Hematopoietic multipotent progenitor cell treated with erythropoietin and hydrocortisone succinate and interleukin-3 and kit ligand, for 15 days (in vitro differentiated cells): ENCODE measurements at regions not wholly inside any gene's neighbourhood (a gene's known extent, or its start where the extent isn't known, plus 50 kb on each side); places are given as distances from the start of the nearest gene placed in this dataset.
"Not testable (repeated sequence)": the region's sequence is repeated elsewhere in the genome, so short reads cannot be mapped to it uniquely, and the experiment has no call there.

Source experiments
- DNase-seq: peaks from one replicate; pipeline ENCODE4 v3.0.0-alpha.2; 2015; ENCODE audit warnings: low spot score

- DNase-seq: no peak
These were observed 171.9 kb upstream of the ELL2 start for GRCh38 chr5:96133341-96134079.

- no peak for DNase-seq
These were observed 167.6 kb upstream of the ELL2 start for GRCh38 chr5:96129276-96129675.

GRCh38 chr5:96128204-96128864 lies 166.7 kb upstream of the ELL2 start:
- DNase-seq: no peak

GRCh38 chr5:96127538-96127937 lies 165.9 kb upstream of the ELL2 start:
- DNase-seq: no peak

GRCh38 chr5:96125231-96125891 lies 163.7 kb upstream of the ELL2 start:
- no peak for DNase-seq

GRCh38 chr5:96124589-96124988 lies 162.9 kb upstream of the ELL2 start:
- no peak for DNase-seq

DNA sequence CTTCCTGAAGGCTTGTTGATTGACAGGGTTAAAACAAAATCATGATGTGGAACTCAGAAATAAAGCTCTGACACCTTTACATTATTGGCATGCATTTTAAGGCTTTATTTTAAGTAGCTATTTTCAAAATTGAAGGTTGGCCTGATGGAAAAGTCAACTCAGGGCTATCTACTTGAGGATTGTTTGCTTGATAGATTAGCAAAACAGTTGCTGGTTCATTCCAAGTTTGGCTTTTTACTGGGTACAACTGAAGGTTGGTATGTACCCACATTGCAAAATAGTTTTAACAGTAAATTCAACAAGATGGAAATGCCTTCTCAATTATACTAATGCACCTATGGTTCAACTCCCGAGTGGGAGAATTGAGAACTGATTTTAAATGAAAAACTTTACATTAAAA lies 161.8 kb upstream of the ELL2 start:
- DNase-seq: no peak

- DNase-seq: no peak
These were observed 159.7 kb upstream of the ELL2 start for GRCh38 chr5:96121364-96121763.

- DNase-seq: no peak
These were observed 158.5 kb upstream of the ELL2 start for GRCh38 chr5:96120120-96120519.

DNA sequence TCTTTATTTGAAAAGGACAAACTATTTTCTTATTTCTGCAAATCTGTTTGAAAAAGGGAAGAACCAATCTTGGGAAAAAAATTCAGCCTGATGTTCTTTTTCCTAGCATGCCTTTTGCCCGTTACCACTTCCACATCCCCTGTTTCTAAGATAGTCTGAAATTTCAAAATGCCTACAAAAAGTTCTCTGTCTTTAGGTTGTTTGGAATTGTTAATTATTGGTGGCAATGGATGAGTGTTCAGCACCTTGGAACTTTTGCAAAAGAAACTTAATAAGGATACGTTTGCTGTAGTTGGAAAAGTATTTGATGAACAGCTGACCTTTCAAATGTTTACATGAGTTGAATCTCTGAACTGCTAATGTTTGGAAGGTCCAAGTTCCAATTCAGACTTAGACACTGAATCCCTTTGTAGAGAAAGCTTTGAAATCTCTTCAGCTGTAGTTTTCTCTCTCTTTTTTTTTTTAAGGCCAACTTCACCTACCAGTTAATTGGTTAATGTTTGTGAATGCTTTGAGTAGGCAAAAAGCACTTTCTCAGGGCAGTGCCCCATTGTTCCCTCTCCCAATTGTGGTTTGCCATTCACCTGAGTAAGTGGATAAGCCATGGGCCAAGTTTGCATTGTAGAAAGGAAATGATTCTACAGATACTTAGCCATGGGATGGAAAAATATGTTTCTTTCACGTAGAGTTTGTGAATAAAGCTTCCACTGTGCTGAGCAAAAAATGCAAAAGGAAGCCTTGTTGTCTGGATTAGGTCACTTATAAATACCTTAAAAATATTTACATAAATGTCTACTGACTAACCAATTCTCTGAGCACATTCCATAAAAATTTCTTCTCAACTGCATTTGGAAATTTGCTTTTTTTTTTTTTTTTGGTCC lies 156.4 kb upstream of the ELL2 start:
- no peak for DNase-seq

- no peak for DNase-seq
These were observed 153.6 kb upstream of the ELL2 start for GRCh38 chr5:96115147-96115807.

- DNase-seq: no peak
These were observed 153.1 kb upstream of the ELL2 start for GRCh38 chr5:96114736-96115135.

DNA sequence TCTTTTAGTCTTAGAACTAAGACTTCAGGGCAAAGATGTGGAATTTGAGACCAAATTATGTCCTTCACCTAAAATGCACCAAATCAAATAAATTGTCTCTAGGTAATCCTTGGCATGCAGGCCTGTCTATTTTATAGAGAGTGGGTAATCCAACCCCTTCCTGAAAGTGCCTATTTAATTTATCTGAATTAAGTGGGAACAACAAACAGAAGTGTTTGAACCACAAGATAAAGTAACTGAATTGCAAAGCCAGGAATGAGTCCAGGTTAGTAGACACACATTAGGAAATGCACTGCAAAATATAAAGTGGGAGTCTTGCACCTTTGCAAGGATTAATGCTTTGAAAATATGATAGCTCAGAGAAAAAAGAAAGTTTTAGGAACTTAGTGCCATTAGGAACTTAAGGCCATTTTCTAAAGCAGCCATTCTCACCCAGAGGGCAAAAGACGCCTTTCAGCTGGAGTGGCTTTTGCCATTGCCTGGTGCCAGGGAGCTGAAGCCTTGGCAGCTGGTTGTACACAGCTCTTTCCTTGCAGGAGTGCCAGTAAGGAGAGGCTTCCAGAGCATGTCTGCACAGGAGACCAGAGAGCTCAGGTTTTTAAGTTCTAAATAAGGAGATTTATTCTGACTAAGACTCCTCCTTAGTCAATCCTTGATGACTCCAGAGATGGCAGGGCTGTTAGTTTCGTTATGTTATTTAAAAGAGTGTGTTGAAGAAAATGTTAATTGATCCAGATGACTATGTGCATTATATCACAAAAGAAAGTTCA lies 151.7 kb upstream of the ELL2 start:
- DNase-seq: no peak

DNA sequence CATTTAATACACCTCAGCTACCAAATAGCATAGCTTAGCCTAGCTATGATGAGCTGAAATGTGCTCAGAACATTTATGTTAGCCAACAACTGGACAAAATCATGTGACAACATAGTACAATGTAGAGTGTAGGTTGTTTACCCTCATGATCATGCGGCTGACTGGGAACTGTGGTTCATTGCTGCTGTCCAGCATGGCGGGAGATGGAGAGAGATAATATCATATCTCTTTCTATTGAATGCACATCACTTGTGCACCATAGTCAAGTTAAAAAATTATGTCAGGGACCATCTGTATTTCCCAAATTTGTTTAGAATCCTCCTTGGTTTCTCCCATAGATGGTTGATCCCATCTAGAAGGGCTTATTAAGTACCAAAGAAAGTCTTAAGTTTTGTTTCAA lies 151.1 kb upstream of the ELL2 start:
- DNase-seq: no peak

- no peak for DNase-seq
These were observed 150.5 kb upstream of the ELL2 start for GRCh38 chr5:96112123-96112670.

GRCh38 chr5:96111080-96111756 lies 149.6 kb upstream of the ELL2 start:
- no peak for DNase-seq

GRCh38 chr5:96110300-96110699 lies 148.6 kb upstream of the ELL2 start:
- DNase-seq: no peak

- not testable (repeated sequence) for DNase-seq
These were observed 147.0 kb upstream of the ELL2 start for GRCh38 chr5:96108629-96109028.

DNA sequence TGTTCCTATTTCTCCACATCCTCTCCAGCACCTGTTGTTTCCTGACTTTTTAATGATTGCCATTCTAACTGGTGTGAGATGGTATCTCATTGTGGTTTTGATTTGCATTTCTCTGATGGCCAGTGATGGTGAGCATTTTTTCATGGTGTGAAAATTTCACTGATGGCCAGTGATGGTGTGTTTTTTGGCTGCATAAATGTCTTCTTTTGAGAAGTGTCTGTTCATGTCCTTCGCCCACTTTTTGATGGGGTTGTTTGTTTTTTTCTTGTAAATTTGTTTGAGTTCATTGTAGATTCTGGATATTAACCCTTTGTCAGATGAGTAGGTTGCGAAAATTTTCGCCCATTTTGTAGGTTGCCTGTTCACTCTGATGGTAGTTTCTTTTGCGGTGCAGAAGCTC lies 142.2 kb upstream of the ELL2 start:
- not testable (repeated sequence) for DNase-seq
